Astrocyte (in vitro differentiated cells and primary cell): ENCODE measurements at regions not wholly inside any gene's neighbourhood (a gene's known extent, or its start where the extent isn't known, plus 50 kb on each side); places are given as distances from the start of the nearest gene placed in this dataset.
A peak's percentile ranks its signal among the peaks of the same experiment; 100 is the strongest.

Experiments
- DNase-seq: peaks from one replicate; pipeline ENCODE4 v3.0.0-alpha.2; 2010; ENCODE audit warnings: low read depth
- FAIRE-seq: peaks from 2 replicates; lab custom pipeline; 2011; peaks lifted over from hg19 to GRCh38; lab: Jason Lieb, UNC
- H2AFZ ChIP-seq: 2 replicates; pipeline ENCODE4 v1.6.0; 2012; ENCODE audit warnings: low read depth, low read length, inconsistent platforms
- H3K27ac ChIP-seq: 2 replicates; pipeline ENCODE4 v1.5.1; 2011; ENCODE audit warnings: low read depth, low read length, inconsistent platforms
- H3K27me3 ChIP-seq: 2 replicates; pipeline ENCODE4 v1.6.0; 2011; ENCODE audit warnings: low read length, inconsistent platforms; ENCODE audit not compliant: insufficient read depth
- H3K36me3 ChIP-seq: 2 replicates; pipeline ENCODE4 v1.5.1; 2011; ENCODE audit warnings: low read length, inconsistent platforms; ENCODE audit not compliant: insufficient read depth
- H3K4me1 ChIP-seq: 2 replicates; pipeline ENCODE4 v1.5.1; 2011; ENCODE audit warnings: low read length, inconsistent platforms; ENCODE audit not compliant: insufficient read depth
- H3K4me2 ChIP-seq: 2 replicates; pipeline ENCODE4 v1.6.0; 2012; ENCODE audit warnings: low read length, inconsistent platforms
- H3K4me3 ChIP-seq: 2 replicates; pipeline ENCODE4 v1.5.1; 2011; ENCODE audit warnings: low read depth, mild to moderate bottlenecking, low read length, inconsistent platforms; ENCODE audit not compliant: insufficient read depth
- H3K79me2 ChIP-seq: 2 replicates; pipeline ENCODE4 v1.6.0; 2012; ENCODE audit warnings: mild to moderate bottlenecking, low read length, inconsistent platforms; ENCODE audit not compliant: insufficient read depth
- H3K9ac ChIP-seq: 2 replicates; pipeline ENCODE4 v1.6.0; 2012; ENCODE audit warnings: mild to moderate bottlenecking, low read length, inconsistent platforms
- H3K9me3 ChIP-seq: 2 replicates; pipeline ENCODE4 v1.5.1; 2012; ENCODE audit warnings: low read depth, mild to moderate bottlenecking, low read length, inconsistent platforms; ENCODE audit not compliant: insufficient read depth
- H4K20me1 ChIP-seq: 2 replicates; pipeline ENCODE4 v1.6.0; 2012; ENCODE audit warnings: low read length, inconsistent platforms; ENCODE audit not compliant: insufficient read depth
- H3K27ac Mint-ChIP-seq: one replicate; pipeline ENCODE4 v1.8.0; 2021; ENCODE audit warnings: mild to moderate bottlenecking, mixed read lengths; ENCODE audit not compliant: unreplicated experiment
- H3K27me3 Mint-ChIP-seq: one replicate; pipeline ENCODE4 v1.8.0; 2021; ENCODE audit warnings: low read depth, mixed read lengths; ENCODE audit not compliant: unreplicated experiment
- H3K36me3 Mint-ChIP-seq: one replicate; pipeline ENCODE4 v1.8.0; 2021; ENCODE audit warnings: low read depth, mixed read lengths; ENCODE audit not compliant: unreplicated experiment
- H3K4me1 Mint-ChIP-seq: one replicate; pipeline ENCODE4 v1.8.0; 2021; ENCODE audit warnings: low read depth, mixed read lengths; ENCODE audit not compliant: unreplicated experiment
- H3K4me3 Mint-ChIP-seq: one replicate; pipeline ENCODE4 v1.8.0; 2021; ENCODE audit warnings: mild to moderate bottlenecking, moderate library complexity, mixed read lengths; ENCODE audit not compliant: unreplicated experiment
- H3K9me3 Mint-ChIP-seq: one replicate; pipeline ENCODE4 v1.8.0; 2021; ENCODE audit warnings: mild to moderate bottlenecking, mixed read lengths; ENCODE audit not compliant: unreplicated experiment
- EZH2 ChIP-seq: IDR thresholded peaks from 2 replicates; pipeline ENCODE4 v1.6.1; 2012; ENCODE audit warnings: mild to moderate bottlenecking, low read length, inconsistent platforms; ENCODE audit not compliant: insufficient read depth
- TF ChIP-seq, protein P1 (sequence below): IDR thresholded peaks from 2 replicates; pipeline ENCODE4 v1.5.1; 2011; ENCODE audit warnings: low read depth, mild to moderate bottlenecking, inconsistent platforms, low read length, moderate library complexity; ENCODE audit not compliant: insufficient read depth

DNA sequence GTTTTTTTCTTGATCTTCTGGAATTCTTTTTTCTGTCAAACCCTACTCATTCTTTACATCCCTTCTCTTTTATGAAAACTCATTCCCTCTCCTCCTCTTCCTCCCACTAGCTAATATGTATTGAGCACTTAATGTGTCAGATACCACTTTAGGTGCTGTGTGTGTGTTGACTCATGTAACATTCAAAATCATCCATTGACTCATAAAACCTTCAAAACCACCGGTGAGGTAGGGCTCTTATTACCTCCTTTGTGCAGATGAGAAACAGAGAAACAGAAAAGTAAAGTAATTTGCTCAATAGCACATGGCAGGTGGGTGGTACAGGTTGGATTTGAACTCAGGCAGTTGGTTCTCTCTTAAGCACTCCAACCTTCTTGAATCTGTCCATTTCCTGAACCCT, 136.3 kb upstream of the NEDD9 start:
- DNase-seq, result no peak
- peaks cover 22% of the 10 kb centered on the region for H3K4me1 ChIP-seq
- no peak for FAIRE-seq
- H3K36me3 ChIP-seq, result no peaks in the 10 kb centered on the region
- peak overlapping the region; percentile 47 for H3K27ac Mint-ChIP-seq
- H3K9me3 ChIP-seq, result no peaks in the 10 kb centered on the region
- H3K79me2 ChIP-seq, result no peaks in the 10 kb centered on the region
- H3K27me3 Mint-ChIP-seq, result no peaks in the 10 kb centered on the region
- H3K9ac ChIP-seq, result peak overlapping the region; percentile 25
- H3K9me3 Mint-ChIP-seq, result peaks cover 7% of the 10 kb centered on the region
- no peak overlapping the region for H2AFZ ChIP-seq
- H3K4me3 ChIP-seq, result no peak overlapping the region
- H3K27me3 ChIP-seq, result no peaks in the 10 kb centered on the region
- H3K36me3 Mint-ChIP-seq, result no peaks in the 10 kb centered on the region
- H4K20me1 ChIP-seq, result no peaks in the 10 kb centered on the region
- no peak overlapping the region for H3K4me3 Mint-ChIP-seq
- H3K27ac ChIP-seq, result peak overlapping the region; percentile 59
- peak overlapping the region; percentile 14 for H3K4me2 ChIP-seq
- no peak for TF ChIP-seq EZH2
- TF ChIP-seq, protein P1, sequence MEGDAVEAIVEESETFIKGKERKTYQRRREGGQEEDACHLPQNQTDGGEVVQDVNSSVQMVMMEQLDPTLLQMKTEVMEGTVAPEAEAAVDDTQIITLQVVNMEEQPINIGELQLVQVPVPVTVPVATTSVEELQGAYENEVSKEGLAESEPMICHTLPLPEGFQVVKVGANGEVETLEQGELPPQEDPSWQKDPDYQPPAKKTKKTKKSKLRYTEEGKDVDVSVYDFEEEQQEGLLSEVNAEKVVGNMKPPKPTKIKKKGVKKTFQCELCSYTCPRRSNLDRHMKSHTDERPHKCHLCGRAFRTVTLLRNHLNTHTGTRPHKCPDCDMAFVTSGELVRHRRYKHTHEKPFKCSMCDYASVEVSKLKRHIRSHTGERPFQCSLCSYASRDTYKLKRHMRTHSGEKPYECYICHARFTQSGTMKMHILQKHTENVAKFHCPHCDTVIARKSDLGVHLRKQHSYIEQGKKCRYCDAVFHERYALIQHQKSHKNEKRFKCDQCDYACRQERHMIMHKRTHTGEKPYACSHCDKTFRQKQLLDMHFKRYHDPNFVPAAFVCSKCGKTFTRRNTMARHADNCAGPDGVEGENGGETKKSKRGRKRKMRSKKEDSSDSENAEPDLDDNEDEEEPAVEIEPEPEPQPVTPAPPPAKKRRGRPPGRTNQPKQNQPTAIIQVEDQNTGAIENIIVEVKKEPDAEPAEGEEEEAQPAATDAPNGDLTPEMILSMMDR, result no peak
- peaks cover 40% of the 10 kb centered on the region for H3K4me1 Mint-ChIP-seq

DNA sequence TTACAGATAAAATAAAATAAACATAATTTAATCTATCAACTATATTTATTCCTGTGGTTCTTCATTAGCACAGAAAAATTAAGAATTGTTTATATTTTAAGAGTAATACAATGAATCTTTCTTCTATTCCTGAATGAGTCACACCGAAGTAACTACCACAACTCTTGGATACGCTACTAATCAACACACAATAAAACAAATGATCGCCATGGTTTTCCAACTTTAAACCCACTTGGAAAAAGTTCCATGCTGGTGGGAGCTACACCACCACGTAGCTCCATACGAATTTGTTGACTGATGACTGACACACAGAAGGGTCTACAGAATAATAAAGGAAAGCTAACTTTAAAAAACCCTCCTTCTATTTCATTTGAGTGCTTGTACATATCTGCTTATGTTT, 135.8 kb upstream of the NEDD9 start:
- Histone ChIP-seq H3K4me1 (peaks cover 22% of the 10 kb centered on the region), H2AFZ (no peak overlapping the region), H3K36me3 (no peaks in the 10 kb centered on the region), H3K9me3 (no peaks in the 10 kb centered on the region), H3K9ac (peak overlapping the region; percentile 25), H3K27ac (peak overlapping the region; percentile 77), H3K27me3 (no peaks in the 10 kb centered on the region), H4K20me1 (no peaks in the 10 kb centered on the region), H3K4me2 (peak overlapping the region; percentile 14), H3K79me2 (no peaks in the 10 kb centered on the region), H3K4me3 (no peak overlapping the region)
- no peak for FAIRE-seq
- H3K4me3 Mint-ChIP-seq, result no peak overlapping the region
- H3K9me3 Mint-ChIP-seq, result peaks cover 7% of the 10 kb centered on the region
- DNase-seq, result peak; percentile 50
- H3K27me3 Mint-ChIP-seq, result no peaks in the 10 kb centered on the region
- TF ChIP-seq, protein P1, result no peak
- TF ChIP-seq EZH2, result no peak
- H3K27ac Mint-ChIP-seq, result peak overlapping the region; percentile 47
- H3K36me3 Mint-ChIP-seq, result no peaks in the 10 kb centered on the region
- H3K4me1 Mint-ChIP-seq, result peaks cover 40% of the 10 kb centered on the region

DNA sequence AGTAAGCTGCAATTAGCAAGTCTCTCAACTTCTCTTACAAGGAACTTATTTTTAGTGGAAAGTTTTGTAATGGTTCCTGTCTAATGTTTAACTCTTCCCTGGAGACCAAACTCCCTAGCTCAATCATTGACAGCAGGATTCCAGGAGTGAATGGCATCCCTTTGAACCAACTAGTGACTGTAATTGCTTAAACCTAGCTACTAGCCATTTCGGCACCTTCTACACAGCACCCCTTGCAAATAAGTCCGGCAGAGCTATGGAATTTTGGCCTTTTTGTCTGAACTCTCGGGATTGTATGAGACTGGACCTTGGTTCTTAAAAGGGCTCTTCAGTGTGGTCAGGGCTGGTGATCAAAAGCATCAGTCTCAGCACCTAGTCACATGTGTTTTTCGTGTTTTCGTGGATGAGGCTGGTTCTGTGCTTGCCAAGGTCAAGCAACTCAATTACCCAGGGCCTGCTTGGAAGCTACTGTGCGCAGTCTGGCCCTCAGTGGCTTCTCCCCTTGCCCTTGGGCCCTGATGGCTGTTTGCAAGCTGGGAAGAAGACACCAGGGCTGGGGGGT, 135.3 kb upstream of the NEDD9 start:
- Mint-ChIP-seq H3K9me3 (peaks cover 7% of the 10 kb centered on the region), H3K27ac (peak overlapping the region; percentile 60), H3K4me1 (peaks cover 40% of the 10 kb centered on the region), H3K27me3 (no peaks in the 10 kb centered on the region), H3K4me3 (no peak overlapping the region), H3K36me3 (no peaks in the 10 kb centered on the region)
- H4K20me1 ChIP-seq, result no peaks in the 10 kb centered on the region
- H3K4me1 ChIP-seq, result peaks cover 22% of the 10 kb centered on the region
- H2AFZ ChIP-seq, result peak overlapping the region; percentile 35
- no peaks in the 10 kb centered on the region for H3K27me3 ChIP-seq
- DNase-seq, result no peak
- TF ChIP-seq, protein P1, result no peak
- TF ChIP-seq EZH2, result no peak
- no peaks in the 10 kb centered on the region for H3K79me2 ChIP-seq
- H3K4me2 ChIP-seq, result peak overlapping the region; percentile 53
- H3K36me3 ChIP-seq, result no peaks in the 10 kb centered on the region
- H3K27ac ChIP-seq, result peak overlapping the region; percentile 77
- no peak for FAIRE-seq
- H3K9ac ChIP-seq, result peak overlapping the region; percentile 66
- H3K4me3 ChIP-seq, result no peak overlapping the region
- no peaks in the 10 kb centered on the region for H3K9me3 ChIP-seq
